ENCODE measurements at regions not wholly inside any gene's neighbourhood (a gene's known extent, or its start where the extent isn't known, plus 50 kb on each side); places are given as distances from the start of the nearest gene placed in this dataset.

- DNase-seq (ENCODE audit: low read depth), result no peak
Observed at GRCh38 chr1:78426408-78426807, 64.4 kb upstream of the PTGFR start.

- DNase-seq (ENCODE audit: low read depth), result no peak
Observed at GRCh38 chr1:78427506-78427905, 63.3 kb upstream of the PTGFR start.

GRCh38 chr1:78432016-78432415 is 58.8 kb upstream of the PTGFR start:
- no peak for DNase-seq (ENCODE audit: low read depth)

- no peak for DNase-seq (ENCODE audit: low read depth)
Observed at GRCh38 chr1:78434351-78434750, 56.4 kb upstream of the PTGFR start.

DNA sequence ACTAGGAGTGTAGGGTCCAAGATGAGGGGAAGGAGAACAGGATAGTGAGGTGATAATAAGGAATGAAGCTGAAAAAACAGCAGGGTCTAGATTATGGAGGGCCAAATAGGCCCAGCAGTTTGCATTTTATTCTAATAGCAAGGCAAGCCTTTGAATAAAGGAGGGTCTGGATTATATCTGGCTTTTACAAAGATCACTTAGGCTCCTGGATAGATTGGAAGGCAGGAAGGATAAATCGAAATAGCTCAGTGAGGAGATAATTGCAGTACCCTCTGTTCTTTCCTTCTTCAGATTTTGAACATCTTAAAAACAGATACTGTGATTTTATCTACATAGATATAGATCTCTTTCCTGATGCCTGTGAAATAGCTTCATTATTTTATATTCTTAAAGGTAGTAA is 53.8 kb upstream of the PTGFR start:
- no peak for DNase-seq (ENCODE audit: low read depth)

DNA sequence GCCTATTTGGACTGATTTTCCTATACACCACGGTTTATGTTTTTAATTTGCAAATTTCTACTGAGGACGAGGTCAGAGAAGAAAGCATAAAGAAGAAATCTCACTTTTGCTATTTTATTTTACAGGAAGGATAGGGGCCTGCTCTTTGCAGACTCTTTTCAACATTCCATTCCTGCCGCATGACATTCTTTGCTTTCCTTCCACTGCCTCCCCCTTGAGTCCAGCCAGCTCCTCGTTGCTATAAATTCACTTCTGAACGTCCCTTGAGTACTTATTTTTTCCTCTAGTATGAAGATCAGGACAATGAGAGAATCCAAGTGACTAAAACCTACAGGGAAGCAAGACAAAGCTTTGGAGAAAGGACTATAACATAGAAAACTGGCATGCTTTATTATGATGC is 53.4 kb upstream of the PTGFR start:
- DNase-seq (ENCODE audit: low read depth), result no peak

DNA sequence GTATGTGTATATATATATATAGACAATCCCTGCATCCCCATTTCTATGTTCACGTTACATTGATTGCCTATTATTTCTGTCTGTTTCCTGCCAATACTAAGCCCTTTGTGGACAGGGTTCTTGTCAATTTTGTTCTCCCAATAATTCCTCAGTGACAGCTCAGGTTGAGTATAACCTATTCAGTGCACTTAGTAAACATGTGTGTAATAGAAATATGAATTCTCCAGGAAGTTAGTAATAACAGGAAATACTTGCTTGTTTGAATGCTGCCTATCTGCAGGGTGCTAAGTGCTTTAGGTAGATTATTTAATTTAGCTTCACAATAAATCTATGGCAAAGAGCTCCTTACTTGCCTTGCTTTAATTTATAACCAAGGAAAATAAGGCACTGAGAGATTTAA is 52.8 kb upstream of the PTGFR start:
- DNase-seq (ENCODE audit: low read depth), result no peak

- no peak for DNase-seq (ENCODE audit: low read depth)
Observed at GRCh38 chr1:78440381-78440793, 50.4 kb upstream of the PTGFR start.
